HG03460 (cell line): ENCODE measurements at regions not wholly inside any gene's neighbourhood (a gene's known extent, or its start where the extent isn't known, plus 50 kb on each side); places are given as distances from the start of the nearest gene placed in this dataset.
"Not testable (repeated sequence)": the region's sequence is repeated elsewhere in the genome, so short reads cannot be mapped to it uniquely, and the experiment has no call there.

Source experiments
- ATAC-seq: cut with Tn5 transposase; IDR thresholded peaks from one replicate; pipeline ENCODE4 v1.9.1; 2021; ENCODE audit not compliant: unreplicated experiment

GRCh38 chr9:38195737-38196161 is 126.7 kb upstream of the SHB start:
- ATAC-seq, result no peak

GRCh38 chr9:38194870-38195269 is 125.8 kb upstream of the SHB start:
- ATAC-seq, result no peak

DNA sequence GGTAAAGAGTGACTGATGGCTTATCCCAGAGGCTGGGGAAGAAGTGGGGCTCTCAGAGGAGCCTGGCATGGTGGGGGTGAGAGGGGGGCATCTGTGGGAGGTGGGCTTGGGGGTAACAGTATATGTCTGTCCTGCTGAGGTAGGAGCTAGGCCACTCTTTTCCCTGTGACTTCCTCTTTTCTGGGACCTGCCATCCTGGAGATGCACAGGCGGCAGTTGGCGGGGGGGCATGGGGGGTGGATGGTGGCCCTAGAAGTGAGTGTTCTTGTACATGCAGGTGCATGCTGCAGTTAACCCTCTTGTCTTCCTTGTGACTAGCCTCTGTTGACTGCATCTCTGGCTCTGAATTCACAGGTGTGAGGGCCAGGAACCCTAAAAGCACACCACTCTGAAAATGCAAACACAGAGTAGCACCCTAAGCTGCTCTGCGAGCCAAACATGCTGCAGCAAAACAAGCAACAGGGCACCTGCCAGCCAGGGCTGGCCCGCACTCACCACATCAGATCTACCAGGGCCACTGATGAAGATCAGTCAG is 123.8 kb upstream of the SHB start:
- no peak for ATAC-seq

DNA sequence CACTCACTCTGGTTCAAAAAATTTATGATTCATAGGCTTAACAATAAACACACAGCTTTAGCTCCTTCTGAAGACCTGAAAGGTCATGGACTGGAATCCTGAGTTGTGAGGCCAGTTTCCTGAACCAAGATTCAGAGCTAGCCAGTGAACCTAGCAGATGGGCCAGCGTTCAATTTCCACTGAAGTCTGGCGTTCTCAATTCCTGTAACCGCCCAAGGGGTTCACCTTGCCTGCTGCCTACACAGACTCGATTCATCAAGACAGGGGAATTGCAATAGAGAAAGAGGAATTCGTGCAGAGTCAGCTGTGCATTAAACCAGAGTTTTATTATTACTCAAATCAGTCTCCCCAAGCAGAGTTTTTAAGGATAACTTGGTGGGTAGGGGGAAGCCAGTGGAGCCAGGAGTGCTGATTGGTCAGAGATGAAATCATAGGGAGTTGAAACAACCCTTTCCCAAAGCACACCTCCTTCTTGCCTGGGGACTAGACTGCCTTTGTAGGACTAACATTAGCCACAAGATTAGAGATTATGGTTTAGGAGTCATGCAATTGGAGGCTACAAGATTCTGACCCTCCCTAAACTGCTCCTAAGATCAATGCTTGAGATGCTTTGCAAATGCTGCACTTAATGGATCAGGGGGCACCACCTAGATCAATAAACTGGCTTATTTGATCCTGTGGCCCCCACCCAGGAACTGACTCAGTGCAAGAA is 117.5 kb upstream of the SHB start:
- no peak for ATAC-seq

DNA sequence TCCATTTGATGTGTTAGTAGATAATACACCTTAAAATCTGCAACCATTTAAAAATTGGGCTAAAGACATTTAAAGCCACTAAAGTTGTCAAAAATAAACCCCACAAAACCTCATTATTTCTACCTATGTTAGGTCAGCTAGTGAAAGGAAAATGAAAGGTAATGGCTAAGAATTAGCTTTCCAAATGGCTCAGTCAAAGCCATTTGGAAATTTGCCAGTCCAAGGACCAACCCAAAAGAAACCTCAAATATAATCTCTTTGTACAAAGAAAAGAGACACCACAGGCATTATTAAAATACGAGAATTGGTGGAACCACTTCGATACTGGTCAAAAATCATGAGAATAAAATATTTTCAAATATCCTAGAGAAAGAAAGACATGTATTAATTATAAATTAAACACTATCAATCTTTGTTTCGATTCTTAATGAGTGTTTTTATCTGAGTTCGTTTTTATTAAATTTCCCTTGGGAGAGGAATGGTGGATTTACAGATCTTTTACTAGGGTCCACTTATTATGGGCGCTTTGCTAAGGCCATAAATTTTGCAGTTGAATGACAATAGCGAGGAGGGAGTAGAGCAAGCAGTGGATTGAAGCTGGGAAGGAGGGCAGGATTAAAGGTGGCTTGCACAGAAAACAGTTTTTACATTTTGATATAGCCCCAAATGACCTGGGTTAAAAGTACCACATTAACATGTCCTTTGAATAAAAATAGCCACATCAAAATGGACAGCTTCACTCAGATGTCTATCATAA is 116.8 kb upstream of the SHB start:
- no peak for ATAC-seq

DNA sequence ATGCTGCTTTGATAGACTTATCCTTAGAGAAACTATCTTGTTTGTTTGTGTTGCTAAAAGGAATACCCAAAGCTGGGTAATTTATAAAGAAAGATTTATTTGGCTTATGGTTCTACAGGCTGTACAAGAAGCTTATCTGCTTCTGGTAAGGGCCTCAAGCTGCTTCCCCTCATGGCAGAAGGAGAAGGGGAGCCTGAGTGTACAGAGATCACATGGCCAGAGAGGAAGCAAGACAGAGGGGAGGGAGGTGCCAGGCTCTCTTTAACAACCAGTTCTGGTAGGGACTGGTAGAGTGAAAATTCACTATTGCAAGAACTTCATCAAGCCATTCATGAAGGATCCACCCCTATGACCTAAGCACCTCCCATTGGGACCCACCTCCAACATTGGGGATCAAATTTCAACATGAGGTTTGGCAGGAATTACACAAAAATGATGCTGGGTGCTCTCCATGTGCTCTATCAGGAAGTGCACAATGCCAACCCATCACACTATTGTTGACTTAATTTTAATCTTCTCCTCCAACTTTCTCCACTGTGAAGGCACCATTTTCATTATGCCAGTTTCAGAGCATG is 115.1 kb upstream of the SHB start:
- ATAC-seq, result no peak

DNA sequence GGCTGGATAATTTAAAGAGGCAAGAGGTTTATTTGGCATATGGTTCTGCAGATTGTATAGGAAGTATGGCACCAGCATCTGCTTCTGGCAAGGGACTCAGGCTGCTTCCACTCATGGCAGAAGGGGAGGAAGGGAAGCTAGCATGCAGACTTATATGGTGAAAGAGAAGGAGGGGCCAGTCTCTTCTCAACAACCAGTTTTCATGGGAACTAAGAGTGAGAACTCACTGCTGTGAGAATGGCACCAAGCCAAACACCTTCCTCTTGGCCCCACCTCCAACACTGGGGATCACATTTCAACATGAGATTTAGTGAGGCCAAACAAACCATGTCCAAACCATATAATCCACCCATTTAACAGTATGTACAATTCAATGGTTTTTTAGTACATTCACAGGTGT is 113.3 kb upstream of the SHB start:
- no peak for ATAC-seq

DNA sequence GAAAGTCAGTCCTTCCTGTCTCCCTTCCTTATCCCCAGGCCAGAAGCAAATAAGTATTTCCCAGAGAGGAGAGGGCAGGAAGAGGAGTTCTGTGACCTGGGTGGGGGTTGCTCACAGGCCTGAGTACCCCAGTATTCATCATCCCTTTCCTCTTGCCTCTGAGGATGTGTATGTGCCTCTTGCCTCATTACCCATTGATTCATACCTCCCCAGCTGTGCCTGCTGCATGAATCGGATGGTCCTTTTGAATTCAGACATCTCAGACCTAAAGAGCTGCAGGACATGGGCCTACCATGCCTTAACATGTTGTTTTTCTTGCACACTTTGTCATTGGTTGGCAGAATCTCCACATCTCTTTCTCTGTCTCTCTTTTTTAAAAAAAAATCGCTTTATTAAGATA is 112.8 kb upstream of the SHB start:
- ATAC-seq, result no peak

- no peak for ATAC-seq
Measured at GRCh38 chr9:38181232-38181631, 112.2 kb upstream of the SHB start.

DNA sequence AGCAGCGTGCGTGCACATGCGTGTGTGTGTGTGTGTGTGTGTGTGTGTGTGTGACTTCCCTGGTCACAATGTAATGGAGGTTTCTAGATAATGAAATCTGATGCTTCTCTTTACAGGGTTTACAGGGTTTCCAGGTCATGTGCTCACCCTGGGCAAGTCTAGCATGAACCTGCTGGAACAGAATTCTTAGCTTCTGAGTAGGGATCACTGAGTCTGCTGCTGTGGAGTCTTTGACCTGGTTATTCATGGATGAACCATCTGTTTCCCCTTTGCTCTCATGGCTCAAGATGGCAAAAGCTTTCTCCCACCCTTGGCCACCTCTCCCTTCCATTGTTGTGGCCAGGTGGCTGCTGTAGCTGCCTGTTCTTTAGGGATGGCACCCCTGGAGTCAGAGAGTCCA is 111.6 kb upstream of the SHB start:
- ATAC-seq, result no peak

DNA sequence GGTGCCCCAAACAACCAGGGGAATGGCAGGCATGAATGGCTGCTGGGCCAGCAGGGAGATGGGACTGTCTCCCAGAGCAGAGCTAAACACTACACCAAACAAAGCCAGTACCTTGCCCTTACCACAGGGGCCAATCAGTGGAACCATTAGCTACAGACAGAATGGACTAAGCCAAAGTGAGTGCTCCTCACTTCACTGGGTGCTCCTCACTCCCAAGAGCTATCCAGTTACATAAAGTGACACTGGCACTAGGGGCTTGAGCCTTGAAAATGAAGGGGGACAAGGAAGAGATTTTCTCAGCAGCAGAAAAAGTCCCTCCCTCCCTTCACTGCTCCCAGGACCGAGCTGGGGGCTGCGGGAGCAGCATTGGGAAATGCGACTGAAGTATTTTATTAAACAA is 110.9 kb upstream of the SHB start:
- no peak for ATAC-seq

DNA sequence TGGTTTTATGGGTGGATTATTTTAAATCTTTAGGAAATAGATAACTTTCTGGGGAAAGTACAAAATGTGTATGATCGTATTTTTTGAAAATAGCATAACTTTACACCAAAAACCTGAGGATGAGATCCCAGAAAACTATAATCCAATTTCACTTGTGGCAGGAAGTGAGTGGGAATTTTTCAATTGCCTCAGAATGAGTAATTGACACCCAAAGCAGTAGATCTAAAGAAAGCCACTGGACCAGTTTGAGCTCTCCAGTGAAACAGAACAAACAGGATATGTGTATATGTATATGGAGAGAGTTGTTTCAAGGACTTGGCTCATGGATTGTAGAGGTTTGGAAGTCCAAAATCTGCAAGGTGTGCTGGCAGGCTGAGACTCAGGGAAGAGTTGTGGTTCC is 109.2 kb upstream of the SHB start:
- ATAC-seq, result no peak

- no peak for ATAC-seq
Measured at GRCh38 chr9:38177680-38178079, 108.7 kb upstream of the SHB start.

DNA sequence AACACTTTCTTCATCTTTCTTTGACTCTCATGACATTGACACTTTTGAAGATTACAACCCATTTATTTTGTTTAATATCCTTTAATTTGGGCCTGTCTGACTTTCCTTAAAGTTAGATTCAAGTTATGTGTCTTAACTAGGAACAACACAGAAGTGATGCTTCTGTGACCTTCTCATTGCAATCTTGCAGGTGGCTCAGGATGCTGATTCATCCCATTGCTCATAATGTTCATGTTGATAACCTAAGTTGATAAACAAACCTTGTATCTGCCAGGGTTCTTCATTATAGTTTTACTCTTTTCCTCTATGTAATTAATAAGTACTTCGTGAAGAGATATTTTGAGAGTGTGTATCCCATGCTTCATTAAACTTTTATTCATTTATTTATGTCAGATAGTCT is 107.2 kb upstream of the SHB start:
- no peak for ATAC-seq

- no peak for ATAC-seq
Measured at GRCh38 chr9:38175423-38175822, 106.4 kb upstream of the SHB start.

DNA sequence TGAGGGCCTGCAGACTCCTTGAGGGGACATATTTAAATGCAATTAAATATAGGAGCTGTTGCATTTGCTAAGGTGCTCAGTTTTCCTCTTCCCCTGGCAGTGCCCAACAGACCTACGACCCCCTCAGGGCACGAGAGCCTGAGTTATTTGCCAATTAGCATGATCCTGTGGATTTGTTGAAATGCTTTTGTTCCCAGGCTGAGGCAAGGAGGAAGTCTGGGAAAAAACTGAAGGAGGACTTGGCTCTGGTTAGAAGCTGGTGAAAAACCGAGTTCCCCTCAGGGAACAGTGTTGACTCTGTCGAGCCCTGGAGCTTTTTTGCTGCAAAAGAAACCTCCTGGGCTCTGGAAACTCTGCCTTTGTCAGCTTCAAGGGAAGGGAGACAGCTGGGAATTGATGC is 103.6 kb upstream of the SHB start:
- no peak for ATAC-seq

- no peak for ATAC-seq
Measured at GRCh38 chr9:38171926-38172325, 102.9 kb upstream of the SHB start.

DNA sequence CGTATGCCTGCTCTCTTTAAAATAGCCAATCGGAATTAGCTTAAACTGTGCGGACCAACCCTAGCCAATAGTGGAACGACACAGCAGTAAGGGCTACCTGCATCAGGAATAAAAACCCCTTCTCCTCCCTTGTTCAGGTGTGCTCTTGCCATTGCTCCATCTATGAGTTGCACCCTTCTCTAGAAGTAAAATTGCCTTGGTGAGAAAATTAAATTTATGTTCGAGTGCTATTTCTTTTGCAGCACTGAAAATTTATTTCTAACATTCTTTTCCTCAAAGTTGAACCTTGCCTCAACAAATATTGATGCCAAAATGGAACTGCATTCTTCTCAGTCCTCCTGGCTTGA is 102.5 kb upstream of the SHB start:
- ATAC-seq, result no peak

DNA sequence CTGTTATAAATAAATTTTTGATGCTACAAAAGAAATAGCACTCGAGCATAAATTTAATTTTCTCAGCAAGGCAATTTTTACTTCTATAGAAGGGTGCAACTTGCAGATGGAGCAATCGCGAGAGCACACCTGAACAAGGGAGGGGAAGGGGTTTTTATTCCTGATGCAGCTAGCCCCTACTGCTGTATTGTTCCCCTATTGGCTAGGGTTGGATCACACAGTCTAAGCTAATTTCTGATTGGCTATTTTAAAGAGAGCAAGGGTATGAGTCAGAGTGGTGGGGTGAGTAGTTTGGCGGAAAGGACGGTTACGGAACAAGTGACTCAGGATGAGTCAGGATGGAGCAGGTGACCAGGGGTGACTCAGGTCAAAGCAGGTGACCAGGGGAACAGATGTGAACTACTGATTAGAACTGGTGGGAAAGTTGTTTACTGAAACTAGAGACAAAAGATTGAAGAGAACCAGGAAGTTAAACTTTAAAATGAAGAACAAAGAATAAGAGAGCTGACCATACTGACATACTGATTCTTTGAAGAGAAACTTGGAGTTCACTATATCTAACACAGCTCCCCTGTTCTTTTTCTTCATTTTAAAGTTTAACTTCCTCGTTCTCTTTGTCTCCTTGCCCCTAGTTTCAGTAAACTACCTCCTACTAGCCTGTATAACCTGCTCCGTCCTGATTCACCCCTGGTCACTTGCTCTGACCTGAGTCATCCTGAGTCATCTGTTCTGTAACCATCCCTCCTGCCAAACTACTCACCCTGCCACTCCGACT is 101.9 kb upstream of the SHB start:
- not testable (repeated sequence) for ATAC-seq

DNA sequence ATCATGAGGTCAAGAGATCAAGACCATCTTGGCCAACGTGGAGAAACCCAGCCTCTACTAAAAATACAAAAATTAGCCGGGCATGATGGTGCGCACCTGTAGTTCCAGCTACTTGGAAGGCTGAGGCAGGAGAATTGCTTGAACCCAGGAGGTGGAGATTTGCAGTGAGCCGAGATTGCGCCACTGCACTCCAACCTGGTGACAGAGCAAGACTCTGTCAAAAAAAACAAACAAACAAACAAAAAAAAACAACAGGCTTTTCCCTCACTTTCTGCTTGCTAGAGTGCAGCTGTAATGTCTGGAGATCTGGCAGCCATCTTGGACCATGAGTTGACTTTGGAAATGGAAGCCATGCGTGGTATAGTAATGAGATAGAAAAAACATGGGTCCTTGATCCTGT is 101.1 kb upstream of the SHB start:
- not testable (repeated sequence) for ATAC-seq

- ATAC-seq, result no peak
Measured at GRCh38 chr9:38166501-38166900, 97.5 kb upstream of the SHB start.
